ENCODE measurements at regions not wholly inside any gene's neighbourhood (a gene's known extent, or its start where the extent isn't known, plus 50 kb on each side); places are given as distances from the start of the nearest gene placed in this dataset.

DNA sequence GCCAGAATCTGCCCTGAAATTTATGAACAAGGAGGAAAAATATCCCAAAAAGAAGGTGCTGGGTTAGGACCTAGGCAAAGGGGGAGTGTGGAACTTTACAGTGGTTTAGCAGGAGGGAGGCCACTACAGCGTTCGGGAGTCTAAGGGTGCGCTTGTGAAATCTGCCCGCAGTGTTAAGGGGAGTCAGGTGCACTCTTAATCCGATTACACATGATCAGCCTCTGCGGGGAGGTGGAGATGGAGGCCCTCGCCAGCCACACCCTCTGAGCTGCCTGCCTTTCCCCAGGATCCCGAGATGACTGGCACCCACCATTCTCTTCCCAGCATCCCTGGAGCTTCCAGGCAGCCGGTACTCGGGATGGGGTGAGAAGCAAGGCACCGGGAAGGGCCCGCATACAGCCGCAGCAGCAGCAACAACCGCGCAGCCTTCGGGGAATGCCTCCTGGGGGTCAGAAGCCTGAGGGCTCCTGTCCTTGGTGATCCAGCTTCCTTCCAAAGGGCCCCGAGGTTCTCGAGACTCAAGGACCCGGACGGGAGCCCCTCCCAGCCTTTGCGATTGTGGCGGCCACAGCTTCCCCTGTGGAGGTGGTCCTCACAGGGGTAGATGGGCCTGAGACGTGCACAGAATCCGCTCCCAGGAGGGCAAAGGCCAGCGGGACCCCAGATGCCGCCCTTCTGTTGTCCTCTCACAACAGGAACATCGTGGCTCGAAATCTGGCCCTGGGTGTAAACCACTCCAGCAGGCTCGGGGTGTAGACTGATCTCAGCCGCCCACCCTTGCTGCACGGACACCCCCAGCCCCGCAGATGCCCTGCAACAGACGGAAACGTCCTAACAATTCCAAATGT is 57.3 kb upstream of the CST7 start:
- H3K4me3 ChIP-seq (ENCODE audit: low read depth, low read length) = no peak overlapping the region
- DNase-seq (ENCODE audit: low read depth) = no peak

DNA sequence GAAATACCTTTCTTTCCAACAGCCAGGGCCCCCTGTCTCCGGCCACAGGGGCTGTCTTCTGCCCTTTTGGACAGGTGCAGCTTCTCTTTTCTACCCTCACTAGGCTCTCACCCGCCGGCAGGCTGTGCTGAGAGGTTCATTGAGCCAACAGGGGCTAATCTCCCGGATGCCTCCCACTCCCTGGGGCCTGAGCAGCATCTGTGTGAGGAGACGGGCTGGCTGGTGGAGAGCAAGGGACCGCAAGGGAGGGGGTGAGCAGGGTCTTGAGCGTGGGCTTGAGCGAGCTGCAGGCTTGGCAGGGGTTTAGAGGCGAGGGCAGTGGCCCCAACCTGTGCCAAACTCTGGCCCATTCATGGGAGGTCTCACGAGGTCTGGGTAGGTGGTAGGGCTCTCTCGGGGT is 56.5 kb upstream of the CST7 start:
- no peak overlapping the region for H3K4me3 ChIP-seq (ENCODE audit: low read depth, low read length)
- DNase-seq (ENCODE audit: low read depth) = no peak
- TF ChIP-seq, protein P1, sequence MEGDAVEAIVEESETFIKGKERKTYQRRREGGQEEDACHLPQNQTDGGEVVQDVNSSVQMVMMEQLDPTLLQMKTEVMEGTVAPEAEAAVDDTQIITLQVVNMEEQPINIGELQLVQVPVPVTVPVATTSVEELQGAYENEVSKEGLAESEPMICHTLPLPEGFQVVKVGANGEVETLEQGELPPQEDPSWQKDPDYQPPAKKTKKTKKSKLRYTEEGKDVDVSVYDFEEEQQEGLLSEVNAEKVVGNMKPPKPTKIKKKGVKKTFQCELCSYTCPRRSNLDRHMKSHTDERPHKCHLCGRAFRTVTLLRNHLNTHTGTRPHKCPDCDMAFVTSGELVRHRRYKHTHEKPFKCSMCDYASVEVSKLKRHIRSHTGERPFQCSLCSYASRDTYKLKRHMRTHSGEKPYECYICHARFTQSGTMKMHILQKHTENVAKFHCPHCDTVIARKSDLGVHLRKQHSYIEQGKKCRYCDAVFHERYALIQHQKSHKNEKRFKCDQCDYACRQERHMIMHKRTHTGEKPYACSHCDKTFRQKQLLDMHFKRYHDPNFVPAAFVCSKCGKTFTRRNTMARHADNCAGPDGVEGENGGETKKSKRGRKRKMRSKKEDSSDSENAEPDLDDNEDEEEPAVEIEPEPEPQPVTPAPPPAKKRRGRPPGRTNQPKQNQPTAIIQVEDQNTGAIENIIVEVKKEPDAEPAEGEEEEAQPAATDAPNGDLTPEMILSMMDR (IDR thresholded peaks at IDR 0.05; ENCODE audit: insufficient read depth, low read length) = no peak

More for the DNA sequence above, 57.3 kb upstream of the CST7 start:
- TF ChIP-seq, protein P1 (IDR thresholded peaks at IDR 0.05; ENCODE audit: insufficient read depth, low read length) = no peak

DNA sequence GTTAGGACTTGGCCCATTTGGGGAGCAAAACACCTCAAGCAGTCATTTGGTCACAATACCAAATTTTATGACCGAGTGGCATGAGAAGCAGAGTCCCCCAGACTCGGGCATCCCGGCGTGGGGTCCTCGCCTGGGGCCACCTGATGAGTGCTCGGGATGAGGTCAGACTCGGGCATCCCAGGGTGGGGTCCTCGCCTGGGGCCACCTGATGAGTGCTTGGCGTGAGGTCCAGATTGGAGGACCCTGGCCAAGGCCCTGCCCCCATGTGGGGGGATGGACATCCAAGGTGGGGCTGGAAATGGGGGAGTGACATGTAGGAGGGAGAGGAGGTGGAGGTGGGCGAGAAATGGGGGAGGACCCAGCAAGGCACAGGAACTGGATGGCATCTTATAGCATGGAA is 56.1 kb upstream of the CST7 start:
- TF ChIP-seq, protein P1 (IDR thresholded peaks at IDR 0.05; ENCODE audit: insufficient read depth, low read length) = no peak
- DNase-seq (ENCODE audit: low read depth) = no peak
- H3K4me3 ChIP-seq (ENCODE audit: low read depth, low read length) = no peak overlapping the region

DNA sequence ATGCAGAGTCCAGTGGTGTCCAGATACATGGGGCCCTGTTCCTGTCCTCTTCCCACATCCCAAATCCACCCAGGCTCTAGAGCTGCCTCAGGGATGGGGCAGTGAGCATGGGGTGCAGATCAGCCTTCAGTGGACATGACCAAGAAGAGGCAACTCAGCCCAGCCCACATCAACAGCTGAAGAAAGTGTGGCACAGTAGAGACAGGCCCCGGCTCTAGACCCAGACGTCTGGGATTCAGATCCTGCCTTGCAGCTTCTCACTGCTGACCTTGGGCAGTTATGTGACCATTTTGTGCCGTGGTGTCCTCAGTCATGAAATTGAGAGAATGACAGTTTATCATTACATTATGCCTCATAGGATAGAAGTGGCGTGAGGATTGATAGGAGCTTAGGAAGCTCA is 54.6 kb upstream of the CST7 start:
- TF ChIP-seq, protein P1 (IDR thresholded peaks at IDR 0.05; ENCODE audit: insufficient read depth, low read length) = no peak
- no peak overlapping the region for H3K4me3 ChIP-seq (ENCODE audit: low read depth, low read length)
- no peak for DNase-seq (ENCODE audit: low read depth)

DNA sequence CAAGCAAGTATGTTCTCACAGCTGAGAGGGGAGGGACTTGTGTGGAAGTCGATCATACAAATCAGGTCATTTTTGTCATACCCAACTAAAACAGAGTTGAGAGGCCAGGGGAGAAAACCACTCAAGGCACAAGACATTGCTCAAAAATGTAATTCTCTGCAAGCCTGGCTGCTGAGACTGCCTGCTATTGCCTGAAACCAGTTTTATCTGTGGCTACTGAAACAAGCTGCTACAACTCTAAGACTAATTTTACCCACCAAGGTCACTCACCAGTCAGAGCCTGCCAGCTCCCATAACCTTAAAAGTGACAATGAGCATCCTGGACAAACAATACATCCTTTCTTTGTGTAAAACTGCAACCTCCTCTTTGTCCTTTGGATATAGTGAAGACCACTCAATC is 54.1 kb upstream of the CST7 start:
- TF ChIP-seq, protein P1 (IDR thresholded peaks at IDR 0.05; ENCODE audit: insufficient read depth, low read length) = no peak
- no peak for DNase-seq (ENCODE audit: low read depth)
- H3K4me3 ChIP-seq (ENCODE audit: low read depth, low read length) = no peak overlapping the region

DNA sequence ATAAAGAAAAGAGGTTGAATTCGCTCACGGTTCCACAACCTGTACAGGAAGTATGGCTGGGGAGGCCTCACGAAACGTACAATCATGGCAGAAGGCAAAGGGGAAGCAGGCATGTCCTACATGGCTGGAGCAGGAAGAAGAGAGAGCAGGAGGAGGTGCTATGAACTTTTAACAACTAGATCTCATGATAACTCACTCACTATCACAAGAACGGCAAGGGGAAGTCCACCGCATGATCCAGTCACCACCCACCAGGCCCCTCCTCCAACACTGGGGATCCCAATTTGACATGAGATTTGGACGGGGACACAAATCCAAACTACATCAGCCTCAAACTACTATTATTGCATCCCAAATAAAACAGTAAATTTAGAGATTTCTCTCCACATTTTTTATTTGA is 53.6 kb upstream of the CST7 start:
- H3K4me3 ChIP-seq (ENCODE audit: low read depth, low read length) = no peak overlapping the region
- TF ChIP-seq, protein P1 (IDR thresholded peaks at IDR 0.05; ENCODE audit: insufficient read depth, low read length) = no peak
- DNase-seq (ENCODE audit: low read depth) = no peak

Data from fibroblast of the aortic adventitia (primary cell).